ENCODE measurements at regions not wholly inside any gene's neighbourhood (a gene's known extent, or its start where the extent isn't known, plus 50 kb on each side); places are given as distances from the start of the nearest gene placed in this dataset.

DNA sequence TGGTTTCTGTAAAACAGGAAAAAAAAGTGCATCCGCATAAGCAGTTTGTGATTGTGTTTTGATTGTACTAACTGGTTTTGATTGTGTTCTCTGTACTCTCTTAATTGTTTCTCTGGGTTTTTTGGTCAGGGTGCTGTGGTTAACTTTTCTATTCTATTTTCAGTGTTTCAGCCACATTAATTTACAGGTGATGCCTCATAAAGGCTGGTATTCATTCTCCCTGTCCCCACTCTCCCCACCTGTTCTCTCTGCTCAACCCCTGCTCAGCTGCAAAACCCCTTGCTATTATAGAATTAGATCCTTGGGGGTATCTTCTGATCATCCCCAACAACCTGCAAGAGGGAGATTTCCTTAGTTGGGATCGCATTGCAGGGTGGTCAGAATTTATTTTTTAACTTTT lies 285.4 kb upstream of the AZI2 start:
- H3K27ac ChIP-seq (ENCODE audit: low read depth, low read length), result no peak overlapping the region
- no peak overlapping the region for H3K4me3 ChIP-seq (ENCODE audit: low read depth, low read length)
- no peak for DNase-seq (ENCODE audit: low read depth, low spot score)
- ChIA-PET CTCF (no interaction called here), POLR2A (no interaction called here)
- TF ChIP-seq, protein P1, sequence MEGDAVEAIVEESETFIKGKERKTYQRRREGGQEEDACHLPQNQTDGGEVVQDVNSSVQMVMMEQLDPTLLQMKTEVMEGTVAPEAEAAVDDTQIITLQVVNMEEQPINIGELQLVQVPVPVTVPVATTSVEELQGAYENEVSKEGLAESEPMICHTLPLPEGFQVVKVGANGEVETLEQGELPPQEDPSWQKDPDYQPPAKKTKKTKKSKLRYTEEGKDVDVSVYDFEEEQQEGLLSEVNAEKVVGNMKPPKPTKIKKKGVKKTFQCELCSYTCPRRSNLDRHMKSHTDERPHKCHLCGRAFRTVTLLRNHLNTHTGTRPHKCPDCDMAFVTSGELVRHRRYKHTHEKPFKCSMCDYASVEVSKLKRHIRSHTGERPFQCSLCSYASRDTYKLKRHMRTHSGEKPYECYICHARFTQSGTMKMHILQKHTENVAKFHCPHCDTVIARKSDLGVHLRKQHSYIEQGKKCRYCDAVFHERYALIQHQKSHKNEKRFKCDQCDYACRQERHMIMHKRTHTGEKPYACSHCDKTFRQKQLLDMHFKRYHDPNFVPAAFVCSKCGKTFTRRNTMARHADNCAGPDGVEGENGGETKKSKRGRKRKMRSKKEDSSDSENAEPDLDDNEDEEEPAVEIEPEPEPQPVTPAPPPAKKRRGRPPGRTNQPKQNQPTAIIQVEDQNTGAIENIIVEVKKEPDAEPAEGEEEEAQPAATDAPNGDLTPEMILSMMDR (IDR thresholded peaks at IDR 0.05; ENCODE audit: low read depth, low read length), result no peak
- no peaks in the 10 kb centered on the region for H3K27me3 ChIP-seq (ENCODE audit: control insufficient read depth, insufficient read depth, low read length)
- no peaks in the 10 kb centered on the region for H3K9me3 ChIP-seq (ENCODE audit: control insufficient read depth, insufficient read depth, low read length)

DNA sequence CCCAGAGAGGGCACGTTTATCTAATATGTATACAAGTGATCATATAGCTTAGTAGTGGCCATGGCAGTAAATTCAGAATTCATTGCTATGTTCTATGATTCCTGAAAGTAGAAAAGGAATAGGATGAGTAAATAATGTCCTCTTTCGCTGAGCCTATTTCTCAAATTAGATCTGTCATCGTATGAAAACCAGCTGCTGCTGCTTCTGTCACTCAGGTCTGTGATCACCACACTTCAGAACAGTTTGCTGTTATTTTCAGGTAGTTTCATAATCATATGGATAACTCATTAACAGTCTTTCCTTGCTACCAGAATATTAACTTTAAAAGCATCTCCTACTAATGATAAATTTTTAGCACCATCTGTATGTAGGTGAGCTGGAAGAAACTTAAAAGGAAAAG lies 289.1 kb upstream of the AZI2 start:
- Histone ChIP-seq H3K4me3 (ENCODE audit: low read depth, low read length) (no peak overlapping the region), H3K9me3 (ENCODE audit: control insufficient read depth, insufficient read depth, low read length) (no peaks in the 10 kb centered on the region), H3K27me3 (ENCODE audit: control insufficient read depth, insufficient read depth, low read length) (no peaks in the 10 kb centered on the region), H3K27ac (ENCODE audit: low read depth, low read length) (no peak overlapping the region)
- DNase-seq (ENCODE audit: low read depth, low spot score), result no peak
- TF ChIP-seq, protein P1 (IDR thresholded peaks at IDR 0.05; ENCODE audit: low read depth, low read length), result no peak
- POLR2A ChIA-PET, result no interaction called here
- CTCF ChIA-PET, result no interaction called here

DNA sequence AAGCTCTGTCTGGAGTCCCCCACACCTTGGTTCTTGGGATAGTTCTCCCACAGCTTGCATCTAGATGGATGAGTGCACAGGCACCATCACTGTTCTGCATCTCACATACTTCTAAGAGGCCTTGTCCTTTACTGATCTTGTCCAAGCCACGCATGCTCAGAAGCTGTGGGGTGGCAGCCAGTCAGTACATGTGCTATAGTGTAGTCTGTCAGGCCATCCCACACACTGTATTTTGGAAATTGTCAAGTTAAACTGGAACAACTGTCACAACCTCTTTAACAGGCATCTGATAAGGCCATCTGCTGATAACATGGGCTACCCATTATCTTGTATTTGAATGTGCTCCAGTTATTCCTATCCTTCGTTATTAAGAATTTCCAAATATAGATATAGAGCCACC lies 296.5 kb upstream of the AZI2 start:
- DNase-seq (ENCODE audit: low read depth, low spot score), result no peak
- TF ChIP-seq, protein P1 (IDR thresholded peaks at IDR 0.05; ENCODE audit: low read depth, low read length), result no peak
- Histone ChIP-seq H3K27ac (ENCODE audit: low read depth, low read length) (no peak overlapping the region), H3K9me3 (ENCODE audit: control insufficient read depth, insufficient read depth, low read length) (no peaks in the 10 kb centered on the region), H3K4me3 (ENCODE audit: low read depth, low read length) (no peak overlapping the region), H3K27me3 (ENCODE audit: control insufficient read depth, insufficient read depth, low read length) (no peaks in the 10 kb centered on the region)
- CTCF ChIA-PET, result interaction anchor here (0.8 to 3.7 kb wide), 2 partner anchors 12 to 22 kb away, joined by 12 to 27 read pairs; no protein-coding TSS in a partner anchor
- POLR2A ChIA-PET, result no interaction called here

DNA sequence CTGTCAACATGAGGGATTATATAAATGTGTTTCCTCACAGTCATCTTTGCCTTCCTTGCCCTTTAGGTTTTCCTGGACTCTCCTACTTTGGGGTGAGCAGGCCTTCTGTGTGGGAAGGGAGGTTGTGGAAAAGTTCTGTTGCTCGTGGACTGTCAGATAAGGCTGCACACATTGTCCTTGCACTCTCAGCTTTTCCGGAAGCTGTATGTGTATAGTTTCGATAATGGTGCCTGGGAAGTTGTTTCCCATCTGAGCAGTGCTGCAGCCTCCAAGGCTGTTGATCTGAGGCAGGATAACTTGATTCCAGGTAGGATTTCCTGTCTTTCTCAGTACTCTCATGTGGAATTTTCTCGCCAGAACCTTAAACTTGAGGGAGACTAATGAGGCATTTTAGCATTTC lies 297.8 kb upstream of the AZI2 start:
- CTCF ChIA-PET, result interaction anchor here (0.6 to 3.7 kb wide), 2 partner anchors 21 to 745 kb away, joined by 4 to 27 read pairs; no protein-coding TSS in a partner anchor

DNA sequence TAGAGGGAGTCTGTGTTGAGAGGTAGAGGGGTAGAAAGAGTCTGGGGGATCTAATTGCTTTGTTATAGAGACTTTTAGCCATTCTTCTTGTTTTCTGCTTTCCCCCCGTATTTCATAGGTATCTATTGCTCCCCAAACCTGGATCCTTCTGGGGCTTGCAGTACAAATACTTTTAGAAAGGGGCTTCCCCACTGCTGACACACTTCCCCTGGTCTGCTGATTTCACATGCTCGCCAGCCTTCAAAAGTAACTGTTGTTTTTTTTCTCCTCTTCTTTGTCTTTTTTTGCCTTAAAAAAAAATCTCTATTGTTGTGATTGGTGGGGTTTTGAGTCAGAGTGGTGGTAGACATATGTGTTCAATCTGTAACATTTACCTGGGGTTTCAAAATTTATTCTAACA lies 300.6 kb upstream of the AZI2 start:
- Histone ChIP-seq H3K9me3 (ENCODE audit: control insufficient read depth, insufficient read depth, low read length) (no peaks in the 10 kb centered on the region), H3K27ac (ENCODE audit: low read depth, low read length) (no peak overlapping the region), H3K27me3 (ENCODE audit: control insufficient read depth, insufficient read depth, low read length) (no peaks in the 10 kb centered on the region), H3K4me3 (ENCODE audit: low read depth, low read length) (no peak overlapping the region)
- no peak for DNase-seq (ENCODE audit: low read depth, low spot score)
- POLR2A ChIA-PET, result no interaction called here
- TF ChIP-seq, protein P1 (IDR thresholded peaks at IDR 0.05; ENCODE audit: low read depth, low read length), result no peak
- CTCF ChIA-PET, result interaction anchor here (2.0 kb wide), 1 partner anchor 19 kb away, joined by 19 read pairs; no protein-coding TSS in a partner anchor

More for the DNA sequence above, 297.8 kb upstream of the AZI2 start:
- H3K9me3 ChIP-seq (ENCODE audit: control insufficient read depth, insufficient read depth, low read length), result no peaks in the 10 kb centered on the region
- TF ChIP-seq, protein P1 (IDR thresholded peaks at IDR 0.05; ENCODE audit: low read depth, low read length), result no peak
- POLR2A ChIA-PET, result no interaction called here
- no peak overlapping the region for H3K27ac ChIP-seq (ENCODE audit: low read depth, low read length)
- no peaks in the 10 kb centered on the region for H3K27me3 ChIP-seq (ENCODE audit: control insufficient read depth, insufficient read depth, low read length)
- H3K4me3 ChIP-seq (ENCODE audit: low read depth, low read length), result no peak overlapping the region
- DNase-seq (ENCODE audit: low read depth, low spot score), result no peak
